ENCODE measurements at regions not wholly inside any gene's neighbourhood (a gene's known extent, or its start where the extent isn't known, plus 50 kb on each side); places are given as distances from the start of the nearest gene placed in this dataset.

DNA sequence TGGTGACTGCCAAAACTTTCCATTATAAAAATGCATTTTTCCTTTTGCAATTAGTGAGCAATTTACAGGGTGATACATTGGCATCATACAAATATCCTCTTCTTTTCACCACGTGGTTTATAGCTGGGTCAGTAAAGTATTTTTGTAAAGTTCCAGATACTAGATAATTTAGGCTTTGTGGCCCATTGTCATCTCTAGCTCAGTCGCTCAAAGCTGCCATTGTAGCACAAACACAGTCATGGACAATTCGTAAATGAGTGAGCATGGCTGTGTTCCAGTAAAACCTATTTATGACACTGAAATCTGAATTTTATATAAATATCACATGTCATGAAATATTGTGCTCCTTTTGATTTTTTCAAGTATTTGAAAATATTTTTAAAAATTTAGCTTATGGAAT is 162.9 kb downstream of the USP12 start (continued):
- TF ChIP-seq ATF1 (CRISPR knock-in tag; IDR thresholded peaks at IDR 0.05) (no peak), ATF1 (tag; IDR thresholded peaks at IDR 0.05) (no peak), ATF7 (IDR thresholded peaks at IDR 0.05) (no peak), HLTF (IDR thresholded peaks at IDR 0.05) (no peak), RFX1 (IDR thresholded peaks at IDR 0.05) (no peak), ZNF324 (CRISPR knock-in tag; IDR thresholded peaks at IDR 0.05) (no peak), GMEB1 (CRISPR knock-in tag; IDR thresholded peaks at IDR 0.05) (no peak), MLX (CRISPR knock-in tag; conservative IDR thresholded peaks at IDR 0.05) (no peak)

- DNase-seq (ENCODE audit: extremely low read depth in 1 of 4, low spot score in 3 of 4) (no peak), FAIRE-seq (no peak), ATAC-seq (no peak)
- H3K4me2 ChIP-seq (ENCODE audit: insufficient read depth, low read length), result no peak overlapping the region; the same call in 1 of the 2 replicates
- ChIA-PET CTCF (ENCODE audit: low intra/inter-chr PET ratio) (no interaction called here), POLR2A (no interaction called here)
- H2AFZ ChIP-seq (ENCODE audit: low read depth, low read length), result no peak overlapping the region
- H3K4me1 ChIP-seq (replicated peaks in 1 of 2; ENCODE audit: control insufficient read depth in 2 of 2, insufficient read depth in 2 of 2, low read length in 2 of 2), result peaks cover 3 to 7% of the 10 kb centered on the region in 2 experiments; a peak in 4 of 5 replicates
- no peaks in the 10 kb centered on the region for H4K20me1 ChIP-seq (replicated peaks; ENCODE audit: control insufficient read depth, insufficient read depth, low read length)
- no peaks in the 10 kb centered on the region for H3K9me3 ChIP-seq (replicated peaks; ENCODE audit: control insufficient read depth, insufficient read depth, low read depth, low read length)
- H3K4me3 ChIP-seq, result no peak overlapping the region
- BruUV-seq (replicated peaks), result no TSS peak
- in situ Hi-C loops (cut with MboI), result no loop called here
- H3K36me3 ChIP-seq (ENCODE audit: control insufficient read depth, insufficient read depth, low read length), result no peaks in the 10 kb centered on the region
- H3K9me1 ChIP-seq (ENCODE audit: control insufficient read depth, insufficient read depth, low read length), result no peaks in the 10 kb centered on the region
- no peaks in the 10 kb centered on the region for H3K79me2 ChIP-seq (ENCODE audit: control insufficient read depth, insufficient read depth, low read length)
- peaks cover 22 to 44% of the 10 kb centered on the region in 2 experiments; a peak in 4 of 5 replicates for H3K27me3 ChIP-seq (ENCODE audit: control insufficient read depth in 2 of 2, insufficient read depth in 2 of 2, low read length in 2 of 2)
- intact Hi-C loops (cut with micrococcal nuclease), result no loop called here
- no peak overlapping the region for H3K9ac ChIP-seq (ENCODE audit: insufficient read depth in 1 of 2, low read depth in 2 of 2, low read length in 2 of 2)
- H3K27ac ChIP-seq (ENCODE audit: extremely low read depth, low read depth, low read length), result no peak overlapping the region
- 0% methylated on average over 6 of the region's 12 CpGs for WGBS (ENCODE audit: insufficient coverage, low coverage, missing lambda C conversion rate)
- no peak for TF ChIP-seq ZFP36 (IDR thresholded peaks at IDR 0.05; ENCODE audit: low read depth, low read length, partially characterized antibody)
- TF ChIP-seq GABPB2 (CRISPR knock-in tag; conservative IDR thresholded peaks at IDR 0.05), result no peak
- no peak for TF ChIP-seq ELF4 (CRISPR knock-in tag; IDR thresholded peaks at IDR 0.05)
- TF ChIP-seq ZBTB1 (CRISPR knock-in tag; IDR thresholded peaks at IDR 0.05; ENCODE audit: borderline replicate concordance, low read depth), result no peak
- TF ChIP-seq, protein P1, sequence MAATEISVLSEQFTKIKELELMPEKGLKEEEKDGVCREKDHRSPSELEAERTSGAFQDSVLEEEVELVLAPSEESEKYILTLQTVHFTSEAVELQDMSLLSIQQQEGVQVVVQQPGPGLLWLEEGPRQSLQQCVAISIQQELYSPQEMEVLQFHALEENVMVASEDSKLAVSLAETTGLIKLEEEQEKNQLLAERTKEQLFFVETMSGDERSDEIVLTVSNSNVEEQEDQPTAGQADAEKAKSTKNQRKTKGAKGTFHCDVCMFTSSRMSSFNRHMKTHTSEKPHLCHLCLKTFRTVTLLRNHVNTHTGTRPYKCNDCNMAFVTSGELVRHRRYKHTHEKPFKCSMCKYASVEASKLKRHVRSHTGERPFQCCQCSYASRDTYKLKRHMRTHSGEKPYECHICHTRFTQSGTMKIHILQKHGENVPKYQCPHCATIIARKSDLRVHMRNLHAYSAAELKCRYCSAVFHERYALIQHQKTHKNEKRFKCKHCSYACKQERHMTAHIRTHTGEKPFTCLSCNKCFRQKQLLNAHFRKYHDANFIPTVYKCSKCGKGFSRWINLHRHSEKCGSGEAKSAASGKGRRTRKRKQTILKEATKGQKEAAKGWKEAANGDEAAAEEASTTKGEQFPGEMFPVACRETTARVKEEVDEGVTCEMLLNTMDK (IDR thresholded peaks at IDR 0.05; ENCODE audit: borderline replicate concordance, insufficient read depth, low read depth, low read length, poor library complexity, severe bottlenecking), result no peak
- TF ChIP-seq RB1 (IDR thresholded peaks at IDR 0.05; ENCODE audit: low read depth), result no peak
- TF ChIP-seq, protein P2, sequence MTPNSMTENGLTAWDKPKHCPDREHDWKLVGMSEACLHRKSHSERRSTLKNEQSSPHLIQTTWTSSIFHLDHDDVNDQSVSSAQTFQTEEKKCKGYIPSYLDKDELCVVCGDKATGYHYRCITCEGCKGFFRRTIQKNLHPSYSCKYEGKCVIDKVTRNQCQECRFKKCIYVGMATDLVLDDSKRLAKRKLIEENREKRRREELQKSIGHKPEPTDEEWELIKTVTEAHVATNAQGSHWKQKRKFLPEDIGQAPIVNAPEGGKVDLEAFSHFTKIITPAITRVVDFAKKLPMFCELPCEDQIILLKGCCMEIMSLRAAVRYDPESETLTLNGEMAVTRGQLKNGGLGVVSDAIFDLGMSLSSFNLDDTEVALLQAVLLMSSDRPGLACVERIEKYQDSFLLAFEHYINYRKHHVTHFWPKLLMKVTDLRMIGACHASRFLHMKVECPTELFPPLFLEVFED (CRISPR knock-in tag; conservative IDR thresholded peaks at IDR 0.05), result no peak
- TF ChIP-seq ARNT (IDR thresholded peaks at IDR 0.05), result no peak
- TF ChIP-seq ZFP91 (CRISPR knock-in tag; IDR thresholded peaks at IDR 0.05), result no peak
Measured at GRCh38 chr13:27007166-27007565, 164.4 kb downstream of the USP12 start.

Measured in K562 (cell line).